GM23338 (cell line): ENCODE measurements at regions not wholly inside any gene's neighbourhood (a gene's known extent, or its start where the extent isn't known, plus 50 kb on each side); places are given as distances from the start of the nearest gene placed in this dataset.

Experiments
- ATAC-seq: fragments of 200-7000 bp; cut with Tn5 transposase; 3 replicates; pipeline ENCODE4 v1.9.1; 2020
- DNase-seq: peaks from one replicate; pipeline ENCODE4 v3.0.0-alpha.2; 2015; ENCODE audit warnings: low spot score
- H2AFZ ChIP-seq: fragments of 200-600 bp; sonication (generic); 2 replicates; pipeline ENCODE4 v1.8.0; 2016; ENCODE audit warnings: antibody characterized with exemption, mild to moderate bottlenecking, moderate library complexity
- H3F3A ChIP-seq: fragments of 200-600 bp; sonication (generic); replicated peaks from 2 replicates; pipeline ENCODE4 v1.8.0; 2017; ENCODE audit warnings: antibody characterized with exemption, mixed run types, low read depth
- H3K27ac ChIP-seq: fragments of 200-600 bp; sonication (generic); 2 replicates; pipeline ENCODE4 v1.6.1; 2016; ENCODE audit warnings: low read depth
- H3K27me3 ChIP-seq: fragments of 200-600 bp; sonication (generic); 2 replicates; pipeline ENCODE4 v1.8.0; 2016; ENCODE audit warnings: mild to moderate bottlenecking, mixed run types, moderate library complexity; ENCODE audit not compliant: insufficient read depth
- H3K36me3 ChIP-seq: fragments of 200-600 bp; sonication (generic); 2 replicates; pipeline ENCODE4 v1.8.0; 2016; ENCODE audit warnings: mild to moderate bottlenecking; ENCODE audit not compliant: insufficient read depth
- H3K4me1 ChIP-seq: fragments of 200-600 bp; sonication (generic); 2 replicates; pipeline ENCODE4 v1.8.0; 2016; ENCODE audit warnings: mild to moderate bottlenecking, moderate library complexity; ENCODE audit not compliant: insufficient read depth
- H3K4me2 ChIP-seq: fragments of 200-600 bp; sonication (generic); 2 replicates; pipeline ENCODE4 v1.7.1; 2017; ENCODE audit warnings: mixed run types
- H3K4me3 ChIP-seq: fragments of 200-600 bp; sonication (generic); 2 replicates; pipeline ENCODE4 v1.6.1; 2016; ENCODE audit warnings: mixed run types
- H3K79me2 ChIP-seq: fragments of 200-600 bp; sonication (generic); replicated peaks from 2 replicates; pipeline ENCODE4 v1.8.0; 2017; ENCODE audit warnings: mild to moderate bottlenecking; ENCODE audit not compliant: insufficient read depth
- H3K9me2 ChIP-seq: fragments of 200-600 bp; sonication (generic); 2 replicates; pipeline ENCODE4 v1.8.0; 2017; ENCODE audit not compliant: insufficient read depth
- H4K20me1 ChIP-seq: fragments of 200-600 bp; sonication (generic); replicated peaks from 2 replicates; pipeline ENCODE4 v1.8.0; 2017; ENCODE audit warnings: mild to moderate bottlenecking; ENCODE audit not compliant: insufficient read depth
- H3K27ac Mint-ChIP-seq: 2 replicates; pipeline ENCODE4 v1.8.0; 2020; ENCODE audit warnings: inconsistent platforms, mild to moderate bottlenecking, moderate library complexity, mixed read lengths
- H3K27me3 Mint-ChIP-seq: 3 replicates; pipeline ENCODE4 v1.8.0; 2022; ENCODE audit warnings: low read depth, mild to moderate bottlenecking, moderate library complexity, mixed read lengths, inconsistent platforms; ENCODE audit not compliant: insufficient read depth, poor library complexity
- H3K36me3 Mint-ChIP-seq: 3 replicates; pipeline ENCODE4 v1.8.0; 2021; ENCODE audit warnings: low read depth, mild to moderate bottlenecking, inconsistent platforms, moderate library complexity, mixed read lengths
- H3K4me1 Mint-ChIP-seq: 3 replicates; pipeline ENCODE4 v1.8.0; 2020; ENCODE audit warnings: mild to moderate bottlenecking, inconsistent platforms, mixed read lengths
- H3K4me3 Mint-ChIP-seq: 3 replicates; pipeline ENCODE4 v1.8.0; 2021; ENCODE audit warnings: moderate library complexity, mild to moderate bottlenecking, inconsistent platforms, mixed read lengths
- H3K9me3 Mint-ChIP-seq: 3 replicates; pipeline ENCODE4 v1.8.0; 2020; ENCODE audit warnings: moderate library complexity, mild to moderate bottlenecking, inconsistent platforms, mixed read lengths
- CREB1 ChIP-seq: fragments of 250-450 bp; sonication (Bioruptor Pico); IDR thresholded peaks from 2 replicates; pipeline ENCODE4 v1.5.0; 2020; ENCODE audit warnings: low read depth, mild to moderate bottlenecking, moderate library complexity
- CTCF ChIP-seq, 2 experiments: fragments of 200-600 bp in 1 of 2; sonication (generic) in 1 of 2; conservative IDR thresholded peaks; 2 replicates each; pipeline versions ENCODE4 v1.5.1 to v1.6.1; 2016 to 2017; ENCODE audit warnings: antibody characterized with exemption in 2 of 2, low read depth in 2 of 2, mild to moderate bottlenecking in 2 of 2, moderate library complexity in 1 of 2
- EZH2phosphoT487 ChIP-seq: fragments of 200-600 bp; sonication (generic); IDR thresholded peaks from one replicate; pipeline ENCODE4 v1.8.1; 2018; ENCODE audit warnings: antibody characterized with exemption; ENCODE audit not compliant: unreplicated experiment
- JUNB ChIP-seq: IDR thresholded peaks from one replicate; pipeline ENCODE4 v1.6.1; 2016; ENCODE audit warnings: antibody characterized with exemption; ENCODE audit not compliant: unreplicated experiment
- NANOG ChIP-seq: IDR thresholded peaks from 2 replicates; pipeline ENCODE4 v1.6.1; 2016; ENCODE audit warnings: antibody characterized with exemption, borderline replicate concordance
- POLR2AphosphoS5 ChIP-seq: IDR thresholded peaks from 2 replicates; pipeline ENCODE4 v1.6.1; 2016; ENCODE audit warnings: antibody characterized with exemption, low read depth
- REST ChIP-seq: IDR thresholded peaks from one replicate; pipeline ENCODE4 v1.6.1; 2018; ENCODE audit warnings: antibody characterized with exemption; ENCODE audit not compliant: unreplicated experiment
- STAT1 ChIP-seq: IDR thresholded peaks from one replicate; pipeline ENCODE4 v1.6.1; 2016; ENCODE audit warnings: antibody characterized with exemption; ENCODE audit not compliant: unreplicated experiment
- ZNF114 ChIP-seq: fragments of 250-450 bp; sonication (Bioruptor Pico); IDR thresholded peaks from 2 replicates; pipeline ENCODE4 v1.5.0; 2020; ENCODE audit warnings: mild to moderate bottlenecking, moderate library complexity
- ZNF331 ChIP-seq: fragments of 250-450 bp; sonication (Bioruptor Pico); IDR thresholded peaks from 2 replicates; pipeline ENCODE4 v1.5.0; 2020; ENCODE audit warnings: low read depth, mild to moderate bottlenecking, moderate library complexity
- TF ChIP-seq, protein P1 (sequence below): IDR thresholded peaks from 2 replicates; pipeline ENCODE4 v1.6.1; 2016; ENCODE audit warnings: antibody characterized with exemption
- TF ChIP-seq, protein P2 (sequence below): fragments of 250-450 bp; sonication (Bioruptor Pico); IDR thresholded peaks from 2 replicates; pipeline ENCODE4 v1.5.0; 2020; ENCODE audit warnings: mild to moderate bottlenecking, moderate library complexity

- TF ChIP-seq NANOG: no peak
- no peak for TF ChIP-seq POLR2AphosphoS5
- TF ChIP-seq STAT1: no peak
- TF ChIP-seq EZH2phosphoT487: no peak
- TF ChIP-seq REST: no peak
- no peak for TF ChIP-seq CREB1
- TF ChIP-seq, protein P1, sequence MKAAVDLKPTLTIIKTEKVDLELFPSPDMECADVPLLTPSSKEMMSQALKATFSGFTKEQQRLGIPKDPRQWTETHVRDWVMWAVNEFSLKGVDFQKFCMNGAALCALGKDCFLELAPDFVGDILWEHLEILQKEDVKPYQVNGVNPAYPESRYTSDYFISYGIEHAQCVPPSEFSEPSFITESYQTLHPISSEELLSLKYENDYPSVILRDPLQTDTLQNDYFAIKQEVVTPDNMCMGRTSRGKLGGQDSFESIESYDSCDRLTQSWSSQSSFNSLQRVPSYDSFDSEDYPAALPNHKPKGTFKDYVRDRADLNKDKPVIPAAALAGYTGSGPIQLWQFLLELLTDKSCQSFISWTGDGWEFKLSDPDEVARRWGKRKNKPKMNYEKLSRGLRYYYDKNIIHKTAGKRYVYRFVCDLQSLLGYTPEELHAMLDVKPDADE: no peak
- TF ChIP-seq JUNB: no peak
- no peak for TF ChIP-seq CTCF (conservative IDR thresholded peaks at IDR 0.05; ENCODE audit: low read depth in 2 of 2)
- no peak for TF ChIP-seq ZNF331
- TF ChIP-seq ZNF114 (CRISPR knock-in tag): no peak
Observed at GRCh38 chr10:131578472-131578970, 267.0 kb upstream of the TCERG1L start (continued).

DNA sequence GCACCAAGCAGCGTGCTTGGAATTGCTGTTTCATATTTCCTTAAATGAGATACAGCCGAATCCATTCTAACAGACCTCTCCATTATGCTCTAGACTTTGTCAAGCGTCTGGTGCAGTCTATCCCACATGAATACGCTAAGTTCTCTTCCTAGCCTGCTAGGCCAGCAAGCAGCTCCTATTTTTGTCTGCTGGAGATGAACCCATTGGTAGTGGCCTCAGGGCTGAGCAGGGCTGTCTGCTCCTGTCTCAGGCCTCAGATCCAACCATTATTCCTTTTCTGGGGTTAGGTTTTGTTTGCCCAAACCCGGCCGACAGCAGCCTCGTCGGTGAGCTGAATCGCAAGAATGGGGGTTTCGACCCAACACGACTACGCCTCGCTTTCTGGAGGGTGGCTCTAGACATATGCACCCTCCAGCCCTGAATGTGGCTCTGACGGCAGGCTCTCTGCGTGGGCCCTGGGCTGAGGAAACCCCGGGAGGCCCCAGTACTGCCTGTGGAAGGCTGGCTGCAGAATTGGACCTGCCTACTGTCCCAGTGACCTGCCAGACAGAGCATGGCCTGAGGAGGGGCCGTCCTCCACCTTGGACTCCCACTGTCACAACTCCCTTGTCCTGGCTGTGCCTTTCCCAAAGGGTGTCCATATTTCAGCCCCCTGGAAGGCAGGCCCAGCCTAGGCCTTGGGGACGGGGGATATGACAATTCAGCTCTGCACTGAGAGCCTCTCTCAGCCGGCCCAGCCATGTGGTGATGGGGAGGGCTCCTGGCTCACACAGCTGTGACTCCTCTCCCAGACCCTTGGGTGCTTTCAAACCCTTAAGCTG, 267.9 kb upstream of the TCERG1L start:
- H3K4me3 Mint-ChIP-seq: no peak overlapping the region
- TF ChIP-seq, protein P2, sequence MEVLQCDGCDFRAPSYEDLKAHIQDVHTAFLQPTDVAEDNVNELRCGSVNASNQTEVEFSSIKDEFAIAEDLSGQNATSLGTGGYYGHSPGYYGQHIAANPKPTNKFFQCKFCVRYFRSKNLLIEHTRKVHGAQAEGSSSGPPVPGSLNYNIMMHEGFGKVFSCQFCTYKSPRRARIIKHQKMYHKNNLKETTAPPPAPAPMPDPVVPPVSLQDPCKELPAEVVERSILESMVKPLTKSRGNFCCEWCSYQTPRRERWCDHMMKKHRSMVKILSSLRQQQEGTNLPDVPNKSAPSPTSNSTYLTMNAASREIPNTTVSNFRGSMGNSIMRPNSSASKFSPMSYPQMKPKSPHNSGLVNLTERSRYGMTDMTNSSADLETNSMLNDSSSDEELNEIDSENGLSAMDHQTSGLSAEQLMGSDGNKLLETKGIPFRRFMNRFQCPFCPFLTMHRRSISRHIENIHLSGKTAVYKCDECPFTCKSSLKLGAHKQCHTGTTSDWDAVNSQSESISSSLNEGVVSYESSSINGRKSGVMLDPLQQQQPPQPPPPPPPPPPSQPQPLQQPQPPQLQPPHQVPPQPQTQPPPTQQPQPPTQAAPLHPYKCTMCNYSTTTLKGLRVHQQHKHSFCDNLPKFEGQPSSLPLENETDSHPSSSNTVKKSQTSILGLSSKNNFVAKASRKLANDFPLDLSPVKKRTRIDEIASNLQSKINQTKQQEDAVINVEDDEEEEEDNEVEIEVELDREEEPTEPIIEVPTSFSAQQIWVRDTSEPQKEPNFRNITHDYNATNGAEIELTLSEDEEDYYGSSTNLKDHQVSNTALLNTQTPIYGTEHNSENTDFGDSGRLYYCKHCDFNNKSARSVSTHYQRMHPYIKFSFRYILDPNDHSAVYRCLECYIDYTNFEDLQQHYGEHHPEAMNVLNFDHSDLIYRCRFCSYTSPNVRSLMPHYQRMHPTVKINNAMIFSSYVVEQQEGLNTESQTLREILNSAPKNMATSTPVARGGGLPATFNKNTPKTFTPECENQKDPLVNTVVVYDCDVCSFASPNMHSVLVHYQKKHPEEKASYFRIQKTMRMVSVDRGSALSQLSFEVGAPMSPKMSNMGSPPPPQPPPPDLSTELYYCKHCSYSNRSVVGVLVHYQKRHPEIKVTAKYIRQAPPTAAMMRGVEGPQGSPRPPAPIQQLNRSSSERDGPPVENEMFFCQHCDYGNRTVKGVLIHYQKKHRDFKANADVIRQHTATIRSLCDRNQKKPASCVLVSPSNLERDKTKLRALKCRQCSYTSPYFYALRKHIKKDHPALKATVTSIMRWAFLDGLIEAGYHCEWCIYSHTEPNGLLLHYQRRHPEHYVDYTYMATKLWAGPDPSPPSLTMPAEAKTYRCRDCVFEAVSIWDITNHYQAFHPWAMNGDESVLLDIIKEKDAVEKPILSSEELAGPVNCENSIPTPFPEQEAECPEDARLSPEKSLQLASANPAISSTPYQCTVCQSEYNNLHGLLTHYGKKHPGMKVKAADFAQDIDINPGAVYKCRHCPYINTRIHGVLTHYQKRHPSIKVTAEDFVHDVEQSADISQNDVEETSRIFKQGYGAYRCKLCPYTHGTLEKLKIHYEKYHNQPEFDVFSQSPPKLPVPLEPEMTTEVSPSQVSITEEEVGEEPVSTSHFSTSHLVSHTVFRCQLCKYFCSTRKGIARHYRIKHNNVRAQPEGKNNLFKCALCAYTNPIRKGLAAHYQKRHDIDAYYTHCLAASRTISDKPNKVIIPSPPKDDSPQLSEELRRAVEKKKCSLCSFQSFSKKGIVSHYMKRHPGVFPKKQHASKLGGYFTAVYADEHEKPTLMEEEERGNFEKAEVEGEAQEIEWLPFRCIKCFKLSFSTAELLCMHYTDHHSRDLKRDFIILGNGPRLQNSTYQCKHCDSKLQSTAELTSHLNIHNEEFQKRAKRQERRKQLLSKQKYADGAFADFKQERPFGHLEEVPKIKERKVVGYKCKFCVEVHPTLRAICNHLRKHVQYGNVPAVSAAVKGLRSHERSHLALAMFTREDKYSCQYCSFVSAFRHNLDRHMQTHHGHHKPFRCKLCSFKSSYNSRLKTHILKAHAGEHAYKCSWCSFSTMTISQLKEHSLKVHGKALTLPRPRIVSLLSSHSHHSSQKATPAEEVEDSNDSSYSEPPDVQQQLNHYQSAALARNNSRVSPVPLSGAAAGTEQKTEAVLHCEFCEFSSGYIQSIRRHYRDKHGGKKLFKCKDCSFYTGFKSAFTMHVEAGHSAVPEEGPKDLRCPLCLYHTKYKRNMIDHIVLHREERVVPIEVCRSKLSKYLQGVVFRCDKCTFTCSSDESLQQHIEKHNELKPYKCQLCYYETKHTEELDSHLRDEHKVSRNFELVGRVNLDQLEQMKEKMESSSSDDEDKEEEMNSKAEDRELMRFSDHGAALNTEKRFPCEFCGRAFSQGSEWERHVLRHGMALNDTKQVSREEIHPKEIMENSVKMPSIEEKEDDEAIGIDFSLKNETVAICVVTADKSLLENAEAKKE (CRISPR knock-in tag): no peak
- TF ChIP-seq ZNF331 (no peak), NANOG (no peak), STAT1 (no peak), POLR2AphosphoS5 (no peak)

More for the DNA sequence above, 267.9 kb upstream of the TCERG1L start:
- peaks cover 11% of the 10 kb centered on the region for H3K27me3 Mint-ChIP-seq
- DNase-seq (no peak), ATAC-seq (no peak)
- Histone ChIP-seq H3K36me3 (no peaks in the 10 kb centered on the region; the same call in 1 of the 2 replicates), H3K4me2 (no peak overlapping the region), H3K4me3 (no peak overlapping the region), H3K79me2 (no peaks in the 10 kb centered on the region), H3K27me3 (no peaks in the 10 kb centered on the region), H2AFZ (no peak overlapping the region), H3F3A (no peaks in the 10 kb centered on the region), H3K4me1 (no peaks in the 10 kb centered on the region), H3K27ac (no peak overlapping the region), H3K9me2 (no peaks in the 10 kb centered on the region), H4K20me1 (no peaks in the 10 kb centered on the region)
- H3K4me1 Mint-ChIP-seq: no peaks in the 10 kb centered on the region
- no peak overlapping the region for H3K27ac Mint-ChIP-seq
- peaks cover 5% of the 10 kb centered on the region; the same call in 2 of the 3 replicates for H3K36me3 Mint-ChIP-seq
- peaks cover 80% of the 10 kb centered on the region for H3K9me3 Mint-ChIP-seq
